GM13976 (cell line): ENCODE measurements at regions not wholly inside any gene's neighbourhood (a gene's known extent, or its start where the extent isn't known, plus 50 kb on each side); places are given as distances from the start of the nearest gene placed in this dataset.

Source experiments
- DNase-seq: peaks from one replicate; pipeline ENCODE4 v3.0.0; 2012; ENCODE audit warnings: low spot score
- CTCF ChIP-seq: IDR thresholded peaks from 2 replicates; pipeline ENCODE4 v1.5.1; 2012; ENCODE audit warnings: borderline replicate concordance, mild to moderate bottlenecking; ENCODE audit not compliant: insufficient read depth; ENCODE audit errors: extremely low read depth, missing control alignments, control extremely low read depth
- in situ Hi-C: fragments of 300-500 bp; cut with MboI; formaldehyde crosslinking; loops from one replicate; pipeline ENCODE4 v1.12.0; 2022; ENCODE audit warnings: low sequenced_read_pairs, mixed read lengths, inconsistent platforms; ENCODE audit not compliant: unreplicated experiment

- no peak for DNase-seq
- no peak for TF ChIP-seq CTCF
- in situ Hi-C loops: no loop called here
Measured at GRCh38 chr2:145958611-145959010, 1438.7 kb upstream of the ZEB2 start.

GRCh38 chr2:145957929-145958328 lies 1438.0 kb upstream of the ZEB2 start:
- DNase-seq: no peak
- in situ Hi-C loops: no loop called here
- TF ChIP-seq CTCF: no peak

- no peak for TF ChIP-seq CTCF
- in situ Hi-C loops: no loop called here
- DNase-seq: no peak
Measured at GRCh38 chr2:145939949-145940348, 1420.0 kb upstream of the ZEB2 start.

GRCh38 chr2:145935016-145935415 lies 1415.1 kb upstream of the ZEB2 start:
- DNase-seq: no peak
- in situ Hi-C loops: no loop called here
- no peak for TF ChIP-seq CTCF

GRCh38 chr2:145931781-145932395 lies 1412.0 kb upstream of the ZEB2 start:
- in situ Hi-C loops: no loop called here
- no peak for DNase-seq
- TF ChIP-seq CTCF: no peak

GRCh38 chr2:145930318-145930717 lies 1410.4 kb upstream of the ZEB2 start:
- in situ Hi-C loops: no loop called here
- no peak for DNase-seq
- TF ChIP-seq CTCF: no peak
